ENCODE measurements at regions not wholly inside any gene's neighbourhood (a gene's known extent, or its start where the extent isn't known, plus 50 kb on each side); places are given as distances from the start of the nearest gene placed in this dataset.

DNA sequence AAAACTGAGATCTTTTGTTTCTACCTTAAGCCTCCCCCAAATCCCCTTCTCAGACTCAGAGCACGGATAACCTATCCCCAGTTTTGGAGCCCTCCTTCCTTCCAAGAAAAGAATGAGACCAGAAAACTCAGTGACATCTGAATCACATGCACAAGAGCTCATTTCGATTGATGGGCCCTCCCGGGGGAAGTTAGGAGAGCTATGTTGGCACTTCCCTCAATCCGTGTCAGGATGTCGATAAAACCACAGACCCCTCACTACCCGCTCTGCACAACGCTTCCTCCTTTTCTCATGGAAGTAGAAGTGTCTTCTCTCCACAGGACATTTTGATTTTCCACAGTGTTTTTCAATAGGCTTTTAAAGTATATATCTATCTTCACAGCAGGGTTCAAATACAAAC is 332.4 kb downstream of the HACE1 start:
- Histone ChIP-seq H3K4me2 (ENCODE audit: control insufficient read depth, insufficient read depth) (no peak overlapping the region), H4K20me1 (ENCODE audit: control insufficient read depth, insufficient read depth) (no peaks in the 10 kb centered on the region), H3K4me3 (no peak overlapping the region), H3K9ac (ENCODE audit: control insufficient read depth, insufficient read depth, low read length) (no peak overlapping the region), H3K27ac (ENCODE audit: control insufficient read depth, insufficient read depth) (no peak overlapping the region), H3K36me3 (ENCODE audit: control insufficient read depth in 2 of 2, insufficient read depth in 2 of 2, low read length in 1 of 2) (no peaks in the 10 kb centered on the region), H2AFZ (ENCODE audit: control insufficient read depth, low read depth, low read length) (no peak overlapping the region), H3K27me3 (replicated peaks in 1 of 2; ENCODE audit: control insufficient read depth in 2 of 2, insufficient read depth in 2 of 2, low read length in 1 of 2) (peaks cover 0 to under 1% of the 10 kb centered on the region in 2 experiments; a peak in 1 of 4 replicates), H3K79me2 (ENCODE audit: control insufficient read depth, insufficient read depth, low read length) (no peaks in the 10 kb centered on the region), H3K9me3 (replicated peaks; ENCODE audit: control insufficient read depth, insufficient read depth, low read length) (no peaks in the 10 kb centered on the region), H3K4me1 (ENCODE audit: control insufficient read depth, insufficient read depth, low read length) (no peaks in the 10 kb centered on the region)
- POLR2A ChIA-PET: no interaction called here
- BruUV-seq (replicated peaks): no TSS peak
- SMC1A ChIA-PET (ENCODE audit: uncharacterized antibody, unreplicated experiment): no interaction called here
- RAD21 ChIA-PET (ENCODE audit: unreplicated experiment): no interaction called here
- DNase-seq (ENCODE audit: low read depth, low spot score) (no peak), ATAC-seq (no peak), FAIRE-seq (no peak)
- CTCF ChIA-PET: interaction anchor here (0.7 to 2.5 kb wide), 7 partner anchors 10 to 202 kb away, joined by 3 to 9 read pairs (median 4); no protein-coding TSS in a partner anchor
- TF ChIP-seq CEBPB (IDR thresholded peaks at IDR 0.05; ENCODE audit: borderline replicate concordance in 1 of 2, low read depth in 2 of 2, low read length in 2 of 2): no peak
- no peak for TF ChIP-seq ATF7 (IDR thresholded peaks at IDR 0.05; ENCODE audit: low read depth)
- TF ChIP-seq, protein P1, sequence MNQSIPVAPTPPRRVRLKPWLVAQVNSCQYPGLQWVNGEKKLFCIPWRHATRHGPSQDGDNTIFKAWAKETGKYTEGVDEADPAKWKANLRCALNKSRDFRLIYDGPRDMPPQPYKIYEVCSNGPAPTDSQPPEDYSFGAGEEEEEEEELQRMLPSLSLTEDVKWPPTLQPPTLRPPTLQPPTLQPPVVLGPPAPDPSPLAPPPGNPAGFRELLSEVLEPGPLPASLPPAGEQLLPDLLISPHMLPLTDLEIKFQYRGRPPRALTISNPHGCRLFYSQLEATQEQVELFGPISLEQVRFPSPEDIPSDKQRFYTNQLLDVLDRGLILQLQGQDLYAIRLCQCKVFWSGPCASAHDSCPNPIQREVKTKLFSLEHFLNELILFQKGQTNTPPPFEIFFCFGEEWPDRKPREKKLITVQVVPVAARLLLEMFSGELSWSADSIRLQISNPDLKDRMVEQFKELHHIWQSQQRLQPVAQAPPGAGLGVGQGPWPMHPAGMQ (IDR thresholded peaks at IDR 0.05; ENCODE audit: borderline replicate concordance): no peak
- no peak for TF ChIP-seq MTA2 (IDR thresholded peaks at IDR 0.05; ENCODE audit: low read depth)
- no peak for TF ChIP-seq CBX5 (IDR thresholded peaks at IDR 0.05; ENCODE audit: low read depth)
- TF ChIP-seq, protein P2, sequence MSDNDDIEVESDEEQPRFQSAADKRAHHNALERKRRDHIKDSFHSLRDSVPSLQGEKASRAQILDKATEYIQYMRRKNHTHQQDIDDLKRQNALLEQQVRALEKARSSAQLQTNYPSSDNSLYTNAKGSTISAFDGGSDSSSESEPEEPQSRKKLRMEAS (IDR thresholded peaks at IDR 0.05; ENCODE audit: low read depth, low read length): no peak
- TF ChIP-seq ZNF217 (IDR thresholded peaks at IDR 0.05): no peak
- TF ChIP-seq ZNF24 (IDR thresholded peaks at IDR 0.05): no peak
- no peak for TF ChIP-seq ETV6 (conservative IDR thresholded peaks at IDR 0.05 in 1 of 2, IDR thresholded peaks at IDR 0.05 in 1 of 2; ENCODE audit: borderline replicate concordance in 1 of 2, low read depth in 1 of 2)
- no peak for TF ChIP-seq CREB1 (IDR thresholded peaks at IDR 0.05; ENCODE audit: low read depth)
- TF ChIP-seq, protein P3, sequence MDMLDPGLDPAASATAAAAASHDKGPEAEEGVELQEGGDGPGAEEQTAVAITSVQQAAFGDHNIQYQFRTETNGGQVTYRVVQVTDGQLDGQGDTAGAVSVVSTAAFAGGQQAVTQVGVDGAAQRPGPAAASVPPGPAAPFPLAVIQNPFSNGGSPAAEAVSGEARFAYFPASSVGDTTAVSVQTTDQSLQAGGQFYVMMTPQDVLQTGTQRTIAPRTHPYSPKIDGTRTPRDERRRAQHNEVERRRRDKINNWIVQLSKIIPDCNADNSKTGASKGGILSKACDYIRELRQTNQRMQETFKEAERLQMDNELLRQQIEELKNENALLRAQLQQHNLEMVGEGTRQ (IDR thresholded peaks at IDR 0.05; ENCODE audit: borderline replicate concordance, low read depth, low read length): no peak
- TF ChIP-seq NFYB (IDR thresholded peaks at IDR 0.05; ENCODE audit: insufficient read depth, low read depth, low read length): no peak
- no peak for TF ChIP-seq IKZF2 (IDR thresholded peaks at IDR 0.05)
- no peak for TF ChIP-seq TCF3 (IDR thresholded peaks at IDR 0.05; ENCODE audit: borderline replicate concordance, insufficient read depth, low read depth, low read length)
- TF ChIP-seq NR2C2 (IDR thresholded peaks at IDR 0.05; ENCODE audit: borderline replicate concordance, control insufficient read depth, insufficient read length, low read depth): no peak
- no peak for TF ChIP-seq HDAC2 (IDR thresholded peaks at IDR 0.05)
- TF ChIP-seq IRF4 (IDR thresholded peaks at IDR 0.05; ENCODE audit: low read depth, low read length): no peak
- in situ Hi-C loops (cut with MboI) (loop anchor here (5.0 kb wide), 1 partner anchor 245 kb away; no protein-coding TSS in a partner anchor), intact Hi-C loops (cut with micrococcal nuclease; ENCODE audit: unreplicated experiment) (loop anchor here (10.0 kb wide), 2 partner anchors 293 to 513 kb away; no protein-coding TSS in a partner anchor)
- 4% methylated on average over 7 of the region's 7 CpGs for WGBS (ENCODE audit: insufficient coverage, insufficient replicate concordance, low lambda C conversion rate, missing lambda C conversion rate)
